Activated CD4-positive, alpha-beta T cell treated with anti-CD3 and anti-CD28 coated beads, Interleukin-10, Interleukin-2, amounts not matched to agents 100 ng/mL and 50 ng/mL, durations not matched to agents 16 hours and 8 hours (primary cell): ENCODE measurements at regions not wholly inside any gene's neighbourhood (a gene's known extent, or its start where the extent isn't known, plus 50 kb on each side); places are given as distances from the start of the nearest gene placed in this dataset.

Experiments used
- DNase-seq: peaks from one replicate; pipeline ENCODE4 v3.0.0-alpha.2; 2020

DNA sequence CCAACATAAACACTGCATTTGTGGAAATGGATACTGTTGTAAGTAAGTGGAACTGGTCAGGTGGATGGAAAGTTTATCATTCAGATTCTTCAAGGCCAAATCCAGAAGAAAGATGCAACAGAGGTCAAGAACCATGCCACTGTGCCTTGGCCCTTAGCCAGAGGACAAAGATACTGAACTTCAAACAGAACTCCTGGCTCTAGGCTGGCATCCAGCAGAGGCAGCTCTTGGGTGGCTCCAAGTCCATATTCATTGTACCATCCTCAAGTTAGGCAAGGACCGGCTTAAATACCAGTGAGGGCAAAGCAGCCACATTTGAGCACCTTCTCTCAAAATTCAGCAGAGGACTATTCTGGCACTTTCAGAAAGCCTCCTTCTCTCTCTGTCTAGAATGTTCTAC is 53.2 kb downstream of the DNAAF9 start:
- no peak for DNase-seq

GRCh38 chr20:3353646-3354045 is 53.8 kb downstream of the DNAAF9 start:
- DNase-seq = no peak

- DNase-seq = no peak
Observed at GRCh38 chr20:3352202-3352601, 55.3 kb downstream of the DNAAF9 start.

GRCh38 chr20:3350422-3350821 is 57.0 kb downstream of the DNAAF9 start:
- no peak for DNase-seq

DNA sequence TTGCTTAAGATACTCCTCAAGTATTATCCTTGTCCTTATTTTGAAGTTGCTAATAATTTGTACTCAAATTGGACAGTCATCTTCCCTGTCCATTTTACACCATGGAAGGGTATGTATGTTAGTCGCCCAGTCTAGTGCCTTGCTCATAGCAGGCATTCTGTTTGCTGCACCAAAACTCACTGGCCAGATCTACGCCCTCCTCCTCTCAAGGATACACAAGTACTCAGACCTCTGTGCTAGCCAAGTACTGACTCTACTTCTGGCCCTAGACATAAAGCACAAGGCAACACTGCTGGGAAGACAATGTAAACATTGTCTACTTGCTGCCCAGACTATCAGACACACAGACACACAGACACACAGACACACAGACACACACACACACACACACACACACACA is 57.7 kb downstream of the DNAAF9 start:
- no peak for DNase-seq

DNA sequence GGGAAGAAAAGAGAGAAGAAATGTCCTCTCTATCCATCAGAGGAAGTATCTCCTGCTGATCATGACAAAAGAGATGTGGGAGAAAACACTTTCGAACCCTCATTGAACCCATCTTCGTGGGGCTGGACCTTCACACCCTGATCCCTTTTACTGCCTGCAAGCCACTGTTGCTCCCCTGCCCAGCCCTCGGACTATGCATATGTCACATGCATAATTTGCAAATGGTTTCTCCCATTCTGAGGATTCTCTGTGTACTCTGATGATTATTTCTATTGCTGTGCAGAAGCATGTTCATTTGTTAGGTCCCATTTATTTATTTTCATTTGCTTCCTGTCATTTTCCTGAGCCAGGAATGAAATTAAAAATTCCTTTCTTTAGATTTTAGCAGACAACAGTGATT is 64.7 kb downstream of the DNAAF9 start:
- DNase-seq = no peak

DNA sequence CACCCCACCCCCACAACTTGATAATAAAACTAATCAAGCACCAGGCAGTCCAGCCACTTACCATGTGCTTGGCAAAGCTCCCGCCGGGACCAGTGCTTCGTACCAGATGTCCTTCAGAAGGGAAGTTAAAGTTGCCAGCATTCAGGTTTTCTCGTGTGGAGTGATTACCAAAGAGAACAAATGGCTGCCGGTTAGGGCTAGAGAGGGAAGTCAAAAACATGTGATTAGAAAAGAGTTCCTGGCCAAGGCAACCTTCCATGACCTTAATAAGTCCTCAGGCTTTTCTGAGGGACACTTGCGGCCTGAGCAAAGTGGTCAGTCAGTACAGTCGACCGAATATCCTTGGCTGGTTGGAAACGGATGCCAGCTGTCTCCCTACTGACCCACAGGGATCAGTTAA is 67.0 kb downstream of the DNAAF9 start:
- DNase-seq = no peak

DNA sequence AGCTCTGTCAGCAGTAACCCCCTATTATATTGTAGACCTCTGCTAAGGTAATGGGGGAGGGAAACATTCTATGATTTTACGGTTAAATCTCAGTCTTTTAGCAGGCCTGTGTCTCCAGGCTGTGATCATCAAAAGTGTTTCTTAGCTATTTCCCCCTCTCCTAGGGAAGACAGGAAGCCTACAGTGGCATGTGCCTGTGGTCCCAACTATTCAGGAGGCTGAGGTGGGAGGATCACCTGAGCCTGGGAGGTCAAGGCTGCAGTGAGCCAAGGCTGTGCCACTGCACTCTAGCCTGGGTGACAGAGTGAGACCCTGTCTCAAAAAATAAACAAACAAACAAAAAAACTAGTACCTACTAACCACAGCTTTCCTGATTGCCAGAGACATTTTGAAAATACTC is 67.9 kb downstream of the DNAAF9 start:
- no peak for DNase-seq

DNA sequence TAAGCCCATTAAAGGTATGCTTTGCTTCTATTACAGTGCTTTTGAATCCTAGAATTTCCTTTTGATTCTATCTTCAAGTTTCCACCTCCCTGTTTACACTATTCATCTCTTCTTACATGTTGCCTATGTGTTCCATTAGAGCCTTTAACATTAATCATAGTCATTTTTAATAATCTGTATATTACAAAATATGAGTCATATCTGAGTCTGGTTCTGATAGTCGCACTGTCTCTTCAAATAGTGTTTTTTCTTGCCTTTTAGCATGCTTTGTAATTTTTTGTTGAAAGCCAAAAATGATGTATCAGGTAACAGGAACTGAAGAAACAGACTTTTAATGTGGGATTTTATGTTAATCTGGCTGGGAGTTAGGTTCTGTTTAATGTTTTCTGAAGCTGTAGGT is 68.4 kb downstream of the DNAAF9 start:
- no peak for DNase-seq

DNA sequence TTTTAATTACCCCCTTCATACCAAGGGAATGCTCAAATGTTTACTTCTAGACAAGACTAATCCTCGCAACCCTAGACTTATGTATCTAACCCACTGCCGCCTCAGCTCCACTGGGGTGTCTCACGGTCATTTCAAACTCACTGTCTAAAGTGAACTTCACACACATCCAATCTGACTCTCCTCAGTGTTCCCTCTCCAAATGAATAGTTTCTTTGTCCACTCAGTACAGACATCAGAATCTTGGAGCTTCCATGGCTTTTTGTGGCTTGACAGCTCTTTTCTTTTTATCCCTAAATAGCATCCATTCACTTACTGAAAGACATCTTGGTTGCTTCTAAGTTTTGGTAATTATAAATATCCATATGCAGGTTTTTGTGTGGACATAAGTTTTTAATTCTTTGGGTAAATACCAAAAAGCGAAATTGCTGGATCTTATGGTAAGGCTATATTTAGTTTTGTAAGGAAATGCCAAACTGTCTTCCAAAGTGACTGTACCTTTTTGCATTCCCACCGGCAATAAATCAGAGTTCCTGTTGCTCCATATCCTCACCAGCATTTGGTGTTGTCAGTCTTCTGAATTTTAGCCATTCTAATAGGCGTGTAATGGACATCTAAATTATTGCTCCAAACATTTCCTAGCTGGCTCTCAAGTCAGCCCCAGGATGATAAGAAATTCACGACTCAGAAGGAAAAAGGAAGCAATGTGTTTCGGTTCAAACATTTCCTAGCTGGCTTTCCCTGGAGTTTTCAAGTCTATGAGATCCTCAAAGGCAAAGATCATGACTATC is 73.1 kb downstream of the DNAAF9 start:
- DNase-seq = no peak

DNA sequence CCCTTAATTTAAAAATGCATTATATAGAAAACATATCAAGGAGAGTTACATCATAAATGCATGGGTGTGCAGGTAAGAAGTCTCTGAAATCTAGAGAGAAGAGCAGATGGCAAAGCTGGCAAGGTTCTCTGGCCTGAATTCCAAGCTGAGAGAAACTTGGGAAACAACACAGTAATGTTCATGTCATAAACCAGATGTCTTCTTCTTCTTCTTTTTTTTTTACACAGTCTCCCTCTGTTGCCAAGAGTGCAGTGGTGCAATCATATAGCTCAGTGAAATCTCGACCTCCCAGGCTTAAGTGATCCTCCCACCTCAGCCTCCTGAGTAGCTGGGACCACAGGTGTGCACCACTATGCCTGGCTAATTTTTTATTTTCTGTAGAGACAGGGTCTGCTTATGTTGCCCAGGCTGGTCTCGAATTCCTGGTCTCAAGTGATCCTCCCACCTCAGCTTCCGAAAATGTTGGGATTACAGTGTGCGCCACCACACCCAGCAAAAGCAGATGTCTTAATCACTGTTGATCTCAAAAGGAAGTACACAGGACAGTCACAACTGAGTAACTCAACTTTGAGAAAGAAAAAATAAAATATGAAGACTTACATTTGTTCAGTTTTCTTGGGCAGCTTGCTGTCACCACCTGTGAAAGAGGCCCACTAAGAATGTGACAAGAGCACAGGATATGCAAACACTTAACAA is 77.3 kb downstream of the DNAAF9 start:
- no peak for DNase-seq

DNA sequence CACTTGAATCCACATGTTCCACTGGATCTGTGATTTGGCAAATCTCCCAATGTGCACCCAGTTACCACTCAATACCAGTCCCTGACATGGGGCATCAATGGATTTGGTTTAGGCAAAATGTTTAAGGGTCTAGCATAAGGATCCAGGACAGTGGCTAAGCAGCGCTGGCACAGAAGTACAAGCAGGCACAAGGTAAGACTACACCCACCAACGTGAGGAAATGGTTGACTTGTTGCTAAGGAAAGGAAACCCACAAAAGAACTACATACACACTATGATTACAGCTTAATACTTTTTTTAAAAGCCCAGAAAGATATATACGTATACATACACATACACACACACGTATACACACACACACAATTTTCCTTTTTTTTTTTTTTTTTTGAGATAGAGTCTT is 79.0 kb downstream of the DNAAF9 start:
- no peak for DNase-seq

- no peak for DNase-seq
Observed at GRCh38 chr20:3326779-3327521, 80.5 kb downstream of the DNAAF9 start.

DNA sequence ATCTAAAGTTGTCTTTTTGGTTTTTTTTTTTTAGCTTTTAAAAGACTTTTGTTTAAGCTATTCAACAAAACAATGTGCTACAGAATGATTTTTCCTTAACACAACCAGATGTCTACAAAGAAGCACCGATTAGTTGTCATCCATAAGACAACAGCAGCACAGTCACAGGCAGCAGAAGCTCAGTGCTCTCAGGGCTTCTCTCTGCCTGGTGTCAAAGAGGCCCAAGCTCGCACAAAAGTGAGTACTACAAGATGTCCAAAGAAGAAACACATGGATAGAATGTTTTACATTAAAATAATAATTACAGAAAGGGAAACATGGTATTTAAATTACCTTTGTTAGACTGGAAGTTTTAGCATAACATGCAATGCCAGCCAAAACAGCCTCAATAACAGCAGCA is 81.6 kb downstream of the DNAAF9 start:
- DNase-seq = no peak

GRCh38 chr20:3323398-3323797 is 84.1 kb downstream of the DNAAF9 start:
- peak; percentile 8 for DNase-seq

- DNase-seq = no peak
Observed at GRCh38 chr20:3318226-3318884, 79.4 kb upstream of the SLC4A11 start.

DNA sequence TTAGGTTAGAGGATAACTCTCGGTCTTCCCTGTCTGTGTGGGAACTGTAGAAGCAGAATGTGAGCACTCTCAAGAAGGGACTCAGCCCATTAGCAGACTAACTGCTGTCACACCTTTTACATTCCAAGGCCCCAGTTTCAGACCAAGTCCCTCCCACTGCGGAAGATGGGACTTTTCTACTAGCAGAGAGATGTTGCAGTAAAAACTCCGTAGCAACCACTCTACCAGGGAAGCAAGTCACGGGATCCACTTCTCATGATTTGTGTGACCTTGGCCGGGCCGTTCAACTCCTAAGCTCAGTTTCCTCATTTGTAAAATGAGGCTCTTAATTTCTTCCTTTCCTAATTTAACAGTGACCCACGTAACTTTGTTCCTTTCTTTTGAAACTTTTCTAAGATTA is 77.1 kb upstream of the SLC4A11 start:
- DNase-seq = no peak

- no peak for DNase-seq
Observed at GRCh38 chr20:3315136-3315535, 76.1 kb upstream of the SLC4A11 start.

- no peak for DNase-seq
Observed at GRCh38 chr20:3314391-3314790, 75.4 kb upstream of the SLC4A11 start.

DNA sequence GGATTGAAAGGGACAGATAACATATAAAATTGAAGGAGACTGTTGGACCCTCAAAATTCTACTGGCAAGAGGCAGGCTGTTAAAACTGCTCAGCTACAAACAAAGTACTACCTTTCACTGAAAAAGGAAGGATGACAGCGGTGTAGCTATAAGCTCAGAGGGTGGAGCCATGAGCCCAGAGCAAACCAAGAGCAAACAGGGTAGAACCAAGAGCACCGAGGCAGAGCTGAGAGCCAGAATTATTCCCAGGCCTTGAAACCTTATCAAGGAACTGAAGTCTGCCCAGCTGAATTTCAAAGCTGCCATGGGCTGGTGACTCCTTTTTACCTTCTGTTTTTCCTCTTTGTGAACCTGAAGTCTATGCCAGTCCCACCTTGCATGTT is 74.7 kb upstream of the SLC4A11 start:
- DNase-seq = no peak

- DNase-seq = no peak
Observed at GRCh38 chr20:3312940-3313682, 74.1 kb upstream of the SLC4A11 start.

GRCh38 chr20:3311623-3312022 is 72.6 kb upstream of the SLC4A11 start:
- DNase-seq = no peak

DNA sequence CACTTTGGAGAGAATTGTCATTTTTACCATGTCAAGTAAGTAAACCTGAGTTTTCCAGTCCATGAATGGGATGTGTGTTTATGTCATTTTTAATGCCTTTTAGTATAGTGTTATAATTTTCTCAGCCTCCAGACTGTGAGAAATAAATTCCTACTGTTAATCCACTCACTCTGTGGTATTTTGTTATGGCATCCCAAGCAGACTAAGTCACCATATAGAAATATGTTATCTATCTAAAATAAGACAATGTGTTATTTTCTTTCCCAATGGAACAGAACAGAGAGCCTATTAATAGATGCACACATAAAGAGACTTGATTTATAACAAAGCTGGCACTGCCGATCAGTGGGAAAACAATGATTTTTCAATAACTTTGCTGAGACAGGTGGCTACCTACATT is 70.2 kb upstream of the SLC4A11 start:
- no peak for DNase-seq
